ENCODE measurements at regions not wholly inside any gene's neighbourhood (a gene's known extent, or its start where the extent isn't known, plus 50 kb on each side); places are given as distances from the start of the nearest gene placed in this dataset.
"Not testable (repeated sequence)": the region's sequence is repeated elsewhere in the genome, so short reads cannot be mapped to it uniquely, and the experiment has no call there.

DNA sequence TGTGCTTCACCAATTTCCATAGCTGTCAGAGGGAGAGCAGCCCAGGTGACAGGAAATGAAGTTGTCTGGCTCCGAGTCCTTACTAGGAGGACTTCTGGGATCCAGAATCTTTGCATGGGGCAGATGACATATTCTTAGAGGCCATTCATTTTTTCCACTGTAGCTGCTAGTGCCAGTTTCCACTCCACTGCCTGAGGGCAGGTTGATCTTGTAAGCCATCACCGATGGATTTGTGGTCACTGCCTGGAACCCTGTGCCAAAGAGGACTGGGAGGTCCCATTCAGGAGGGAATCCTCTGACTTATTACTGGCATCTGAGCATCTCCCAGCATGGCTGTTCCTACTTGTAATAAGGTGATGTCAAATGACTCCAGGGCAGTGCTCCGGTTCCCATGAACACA lies 144.1 kb upstream of the KCNJ18 start:
- DNase-seq: no peak
- ATAC-seq: no peak
- TF ChIP-seq POLR2A (IDR thresholded peaks at IDR 0.05): no peak
- TF ChIP-seq, protein P1, sequence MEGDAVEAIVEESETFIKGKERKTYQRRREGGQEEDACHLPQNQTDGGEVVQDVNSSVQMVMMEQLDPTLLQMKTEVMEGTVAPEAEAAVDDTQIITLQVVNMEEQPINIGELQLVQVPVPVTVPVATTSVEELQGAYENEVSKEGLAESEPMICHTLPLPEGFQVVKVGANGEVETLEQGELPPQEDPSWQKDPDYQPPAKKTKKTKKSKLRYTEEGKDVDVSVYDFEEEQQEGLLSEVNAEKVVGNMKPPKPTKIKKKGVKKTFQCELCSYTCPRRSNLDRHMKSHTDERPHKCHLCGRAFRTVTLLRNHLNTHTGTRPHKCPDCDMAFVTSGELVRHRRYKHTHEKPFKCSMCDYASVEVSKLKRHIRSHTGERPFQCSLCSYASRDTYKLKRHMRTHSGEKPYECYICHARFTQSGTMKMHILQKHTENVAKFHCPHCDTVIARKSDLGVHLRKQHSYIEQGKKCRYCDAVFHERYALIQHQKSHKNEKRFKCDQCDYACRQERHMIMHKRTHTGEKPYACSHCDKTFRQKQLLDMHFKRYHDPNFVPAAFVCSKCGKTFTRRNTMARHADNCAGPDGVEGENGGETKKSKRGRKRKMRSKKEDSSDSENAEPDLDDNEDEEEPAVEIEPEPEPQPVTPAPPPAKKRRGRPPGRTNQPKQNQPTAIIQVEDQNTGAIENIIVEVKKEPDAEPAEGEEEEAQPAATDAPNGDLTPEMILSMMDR (IDR thresholded peaks at IDR 0.05): no peak
- 94% methylated on average over 2 of the region's 3 CpGs for WGBS (ENCODE audit: insufficient coverage, low coverage, low lambda C conversion rate, missing lambda C conversion rate)
- Histone ChIP-seq H3K27me3 (no peaks in the 10 kb centered on the region), H3K4me1 (no peaks in the 10 kb centered on the region), H3K9me3 (no peaks in the 10 kb centered on the region), H3K36me3 (no peaks in the 10 kb centered on the region), H3K4me3 (no peak overlapping the region), H3K27ac (no peak overlapping the region)
- intact Hi-C loops (cut with DNase I): no loop called here

DNA sequence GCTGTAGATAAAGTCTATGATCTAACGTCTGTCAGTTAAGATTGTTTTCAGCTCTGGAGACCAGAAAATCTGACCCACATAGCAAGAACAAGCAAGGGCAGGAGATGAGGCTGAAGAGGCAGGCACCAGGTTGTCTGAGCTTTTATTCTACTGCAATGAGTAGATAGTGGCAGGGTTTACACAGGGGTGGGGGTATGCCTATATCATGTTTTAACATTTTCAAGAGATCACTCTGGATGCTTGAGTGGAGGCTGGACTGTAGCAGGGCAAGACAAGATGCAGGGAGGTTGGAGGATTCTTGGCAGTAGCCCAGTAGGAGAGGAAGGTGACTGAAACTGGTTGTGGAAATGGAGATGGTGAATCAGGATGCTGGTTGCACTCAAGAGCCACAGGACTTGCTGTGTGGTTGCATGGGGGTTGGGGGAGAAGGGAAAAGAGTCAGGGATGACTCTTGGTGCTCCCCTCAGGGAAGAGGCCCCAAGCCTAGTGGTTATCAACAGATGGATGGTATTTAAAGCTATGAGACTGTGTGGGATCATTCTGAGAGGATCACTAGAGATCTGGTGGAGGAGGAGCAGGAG lies 143.1 kb upstream of the KCNJ18 start:
- no peak overlapping the region for H3K4me3 ChIP-seq
- ATAC-seq: no peak
- H3K36me3 ChIP-seq: no peaks in the 10 kb centered on the region
- intact Hi-C loops (cut with DNase I): no loop called here
- H3K27ac ChIP-seq: no peak overlapping the region
- no peaks in the 10 kb centered on the region for H3K27me3 ChIP-seq
- no peak for TF ChIP-seq POLR2A (IDR thresholded peaks at IDR 0.05)
- TF ChIP-seq, protein P1 (IDR thresholded peaks at IDR 0.05): no peak
- no peak for DNase-seq
- H3K9me3 ChIP-seq: no peaks in the 10 kb centered on the region
- no peaks in the 10 kb centered on the region for H3K4me1 ChIP-seq
- WGBS (ENCODE audit: insufficient coverage, low coverage, low lambda C conversion rate, missing lambda C conversion rate): 82% methylated on average over 1 of the region's 1 CpG

DNA sequence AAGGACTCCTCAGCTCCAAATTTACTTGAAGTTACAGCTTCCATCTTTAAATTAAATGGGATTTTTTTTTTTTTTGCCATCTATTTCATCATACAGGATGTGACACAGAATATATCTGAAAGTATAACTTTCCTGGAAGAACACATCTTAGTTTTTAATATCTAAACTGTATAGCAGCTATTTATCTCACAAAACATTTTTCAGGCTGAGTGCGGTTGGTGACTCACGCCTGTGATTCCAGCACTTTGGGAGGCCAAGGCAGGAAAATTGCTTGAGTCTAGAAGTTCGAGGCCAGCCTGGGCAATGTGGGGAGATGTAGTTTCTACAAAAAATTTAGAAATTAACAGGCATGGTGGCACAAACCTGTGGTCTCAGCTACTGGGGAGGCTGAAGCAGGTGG lies 142.3 kb upstream of the KCNJ18 start:
- H3K36me3 ChIP-seq; H3K9me3 ChIP-seq; ATAC-seq; H3K4me3 ChIP-seq; H3K27me3 ChIP-seq; intact Hi-C loops (cut with DNase I); DNase-seq; H3K27ac ChIP-seq; H3K4me1 ChIP-seq: not testable (repeated sequence)
- 90% methylated on average over 3 of the region's 3 CpGs for WGBS (ENCODE audit: insufficient coverage, low coverage, low lambda C conversion rate, missing lambda C conversion rate)

DNA sequence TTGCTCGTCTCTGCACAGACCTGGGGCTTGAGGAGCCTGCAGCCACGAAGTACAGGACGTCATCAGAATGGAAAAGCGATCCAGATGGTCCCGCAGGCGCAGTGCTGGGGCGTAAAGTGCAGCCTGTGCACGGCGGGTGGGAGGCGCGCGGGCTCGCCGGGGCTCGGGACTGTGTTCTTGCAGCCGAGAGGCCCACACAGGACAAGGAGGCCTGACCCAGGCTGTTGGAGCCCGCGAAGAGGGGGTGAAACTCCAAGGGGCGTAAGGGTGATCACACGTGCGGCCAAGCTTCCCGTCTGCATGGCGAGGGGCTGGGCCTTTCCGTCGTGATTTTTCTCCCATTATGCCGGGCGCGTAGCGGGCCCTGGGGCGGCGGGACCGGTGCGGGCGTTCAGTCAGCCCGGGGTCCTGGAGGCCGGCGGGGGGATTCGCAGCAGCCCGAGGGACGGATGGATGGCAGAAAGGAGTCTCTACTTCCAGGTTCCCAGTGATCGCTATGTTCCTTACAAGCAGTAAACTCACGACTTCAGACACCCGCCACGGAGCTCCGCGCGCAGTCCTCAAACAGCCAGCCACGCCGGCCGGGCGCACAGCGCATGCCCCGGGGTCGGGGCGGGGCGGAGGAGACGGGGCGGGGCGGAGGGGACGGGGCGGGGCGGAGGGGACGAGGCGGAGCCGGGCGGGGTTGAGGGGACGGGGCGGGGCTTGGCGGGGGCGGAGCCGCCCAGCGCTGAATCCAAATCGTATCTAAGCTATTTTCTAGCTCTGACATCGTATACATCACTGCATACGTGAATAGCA lies 141.0 kb upstream of the KCNJ18 start:
- Histone ChIP-seq H3K4me1 (no peaks in the 10 kb centered on the region), H3K36me3 (no peaks in the 10 kb centered on the region), H3K9me3 (no peaks in the 10 kb centered on the region), H3K27me3 (no peaks in the 10 kb centered on the region), H3K4me3 (peak overlapping the region; percentile 69 to 80 (median 71)), H3K27ac (peak overlapping the region in 2 of 3 donors; percentile 52 to 57)
- TF ChIP-seq, protein P1 (IDR thresholded peaks at IDR 0.05): no peak
- peak; percentile 53 for TF ChIP-seq POLR2A (IDR thresholded peaks at IDR 0.05)
- intact Hi-C loops (cut with DNase I): no loop called here
- WGBS (ENCODE audit: insufficient coverage, low coverage, low lambda C conversion rate, missing lambda C conversion rate): 0% methylated on average over 8 of the region's 75 CpGs
- DNase-seq (peak; percentile 84 to 86 (median 86)), ATAC-seq (peak; percentile 96 to 98 (median 98))

DNA sequence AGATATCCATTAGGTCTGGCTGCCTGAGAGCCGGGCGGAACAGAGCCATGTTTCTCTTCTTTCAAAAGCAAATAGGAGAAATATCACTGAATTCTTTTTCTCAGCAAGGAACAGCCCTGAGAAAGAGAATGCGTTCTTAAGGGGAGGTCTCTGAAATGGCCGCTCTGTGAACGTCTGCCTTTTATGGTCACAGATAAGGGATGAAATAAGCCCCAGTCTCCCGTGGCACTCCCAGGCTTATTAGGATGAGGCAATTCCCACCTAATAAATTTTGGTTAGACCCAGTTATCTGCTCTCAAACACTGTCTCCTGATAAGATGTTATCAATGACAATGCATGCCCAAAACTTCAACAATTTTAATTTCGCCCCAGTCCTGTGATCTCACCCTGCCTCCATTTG lies 133.4 kb upstream of the KCNJ18 start:
- ATAC-seq; H3K27me3 ChIP-seq; DNase-seq; H3K4me3 ChIP-seq; H3K9me3 ChIP-seq; intact Hi-C loops (cut with DNase I); H3K4me1 ChIP-seq; H3K36me3 ChIP-seq; H3K27ac ChIP-seq: not testable (repeated sequence)
- WGBS (ENCODE audit: insufficient coverage, low coverage, low lambda C conversion rate, missing lambda C conversion rate): 79% methylated on average over 5 of the region's 7 CpGs

Data from right lobe of liver (tissue), 6 donors.